CD14-positive monocyte (primary cell): ENCODE measurements at regions not wholly inside any gene's neighbourhood (a gene's known extent, or its start where the extent isn't known, plus 50 kb on each side); places are given as distances from the start of the nearest gene placed in this dataset.

Experiments used
- DNase-seq, 3 donors: peaks; one replicate each; pipeline ENCODE4 v3.0.0-alpha.2; 2011 to 2022
- H2AFZ ChIP-seq: 2 replicates; pipeline ENCODE4 v1.6.0; 2012; ENCODE audit warnings: mild to moderate bottlenecking, low read depth, low read length, inconsistent platforms; ENCODE audit not compliant: insufficient read depth, poor library complexity, severe bottlenecking
- H3K27ac ChIP-seq, 2 donors: 1 replicate in 1 of 2; 2 replicates in 1 of 2; pipeline ENCODE4 v1.5.1; 2012 to 2013; ENCODE audit warnings: low read length in 2 of 2, control low read depth in 1 of 2, inconsistent platforms in 1 of 2, low read depth in 1 of 2, mild to moderate bottlenecking in 1 of 2
- H3K27me3 ChIP-seq, 2 donors: one replicate each; pipeline versions ENCODE4 v1.6.0 to v1.6.1; 2011 to 2013; ENCODE audit warnings: low read length in 2 of 2; ENCODE audit not compliant: control insufficient read depth in 2 of 2, insufficient read depth in 2 of 2
- H3K36me3 ChIP-seq, 2 donors: replicated peaks in 1 of 2; 1 replicate in 1 of 2; 2 replicates in 1 of 2; pipeline versions ENCODE4 v1.5.1 to v1.6.1; 2012 to 2013; ENCODE audit warnings: low read length in 2 of 2, control low read depth in 1 of 2, inconsistent platforms in 1 of 2, mild to moderate bottlenecking in 1 of 2; ENCODE audit not compliant: insufficient read depth in 2 of 2, control insufficient read depth in 1 of 2
- H3K4me1 ChIP-seq, 2 donors: 1 replicate in 1 of 2; 2 replicates in 1 of 2; pipeline versions ENCODE4 v1.5.1 to v1.6.1; 2012 to 2013; ENCODE audit warnings: low read length in 2 of 2, control low read depth in 1 of 2, inconsistent platforms in 1 of 2, mild to moderate bottlenecking in 1 of 2, moderate library complexity in 1 of 2; ENCODE audit not compliant: insufficient read depth in 2 of 2, control insufficient read depth in 1 of 2
- H3K4me2 ChIP-seq: replicated peaks from 2 replicates; pipeline ENCODE3; 2012; ENCODE audit warnings: low read length, moderate library complexity, mild to moderate bottlenecking; ENCODE audit not compliant: poor library complexity, severe bottlenecking; ENCODE audit errors: extremely low read depth
- H3K4me3 ChIP-seq, 3 experiments: fragments of 200-600 bp in 1 of 3; sonication (generic) in 1 of 3; replicated peaks in 1 of 3; 1 replicate in 2 of 3; 2 replicates in 1 of 3; pipeline ENCODE4 v1.5.1; 2011 to 2013; ENCODE audit warnings: low read length in 3 of 3, mild to moderate bottlenecking in 3 of 3, control low read depth in 2 of 3, low read depth in 2 of 3, inconsistent platforms in 1 of 3, moderate library complexity in 1 of 3
- H3K79me2 ChIP-seq: 2 replicates; pipeline ENCODE4 v1.6.0; 2012; ENCODE audit warnings: mild to moderate bottlenecking, control low read depth, inconsistent platforms, low read length, moderate library complexity; ENCODE audit not compliant: insufficient read depth
- H3K9ac ChIP-seq: 2 replicates; pipeline ENCODE4 v1.6.0; 2017; ENCODE audit warnings: low read length, mild to moderate bottlenecking; ENCODE audit not compliant: insufficient read depth, poor library complexity, severe bottlenecking
- H3K9me3 ChIP-seq, 2 donors: replicated peaks in 1 of 2; 1 replicate in 1 of 2; 2 replicates in 1 of 2; pipeline versions ENCODE4 v1.5.1 to v1.6.1; 2012 to 2013; ENCODE audit warnings: low read length in 2 of 2, control low read depth in 1 of 2; ENCODE audit not compliant: control insufficient read depth in 1 of 2, insufficient read depth in 1 of 2
- H4K20me1 ChIP-seq: 2 replicates; pipeline ENCODE4 v1.6.0; 2012; ENCODE audit warnings: mild to moderate bottlenecking, low read length, control low read depth, moderate library complexity; ENCODE audit not compliant: insufficient read depth
- H3K27ac Mint-ChIP-seq, 7 donors: one replicate each; pipeline ENCODE4 v1.8.0; 2020; ENCODE audit warnings: mild to moderate bottlenecking in 7 of 7, mixed read lengths in 7 of 7, moderate library complexity in 6 of 7, inconsistent platforms in 2 of 7
- H3K27me3 Mint-ChIP-seq, 3 donors: one replicate each; pipeline ENCODE4 v1.8.0; 2021 to 2022; ENCODE audit warnings: low read depth in 3 of 3, mild to moderate bottlenecking in 3 of 3, mixed read lengths in 3 of 3, moderate library complexity in 3 of 3, inconsistent platforms in 1 of 3
- H3K36me3 Mint-ChIP-seq, 2 donors: one replicate each; pipeline ENCODE4 v1.8.0; 2020; ENCODE audit warnings: mixed read lengths in 2 of 2, inconsistent platforms in 1 of 2, mild to moderate bottlenecking in 1 of 2
- H3K4me1 Mint-ChIP-seq: one replicate; pipeline ENCODE4 v1.8.0; 2020; ENCODE audit warnings: mild to moderate bottlenecking, mixed read lengths
- H3K4me3 Mint-ChIP-seq, 2 donors: one replicate each; pipeline ENCODE4 v1.8.0; 2020; ENCODE audit warnings: mild to moderate bottlenecking in 2 of 2, mixed read lengths in 2 of 2, moderate library complexity in 1 of 2
- H3K9me3 Mint-ChIP-seq, 7 donors: one replicate each; pipeline ENCODE4 v1.8.0; 2020 to 2022; ENCODE audit warnings: mixed read lengths in 7 of 7, mild to moderate bottlenecking in 6 of 7, moderate library complexity in 6 of 7, inconsistent platforms in 2 of 7
- whole genome bisulfite sequencing: methylation state at CpG from one replicate; pipeline ENCODE4 v1.1.5; 2013; ENCODE audit warnings: missing lambda C conversion rate; ENCODE audit not compliant: insufficient coverage; 5-methylcytosine and 5-hydroxymethylcytosine counted together
- intact Hi-C, 2 donors: fragments of 100-400 bp; cut with micrococcal nuclease; formaldehyde crosslinking; loops; one replicate each; pipeline versions ENCODE4 v1.15.0 to v1.15.1; 2023
- TF ChIP-seq, protein P1 (sequence below): fragments of 200-600 bp; IDR thresholded peaks from one replicate; pipeline ENCODE4 v1.8.0; 2022; ENCODE audit warnings: antibody characterized with exemption, mild to moderate bottlenecking

- H3K4me3 ChIP-seq, result no peak overlapping the region
- H3K27ac Mint-ChIP-seq, result no peak overlapping the region
Measured at GRCh38 chr15:93428150-93428549, 339.1 kb upstream of the RGMA start.

GRCh38 chr15:93424131-93424530, 335.1 kb upstream of the RGMA start:
- 87% methylated on average over 7 of the region's 9 CpGs for WGBS
- no peak overlapping the region for H3K4me3 Mint-ChIP-seq
- Histone ChIP-seq H3K36me3 (no peaks in the 10 kb centered on the region), H3K27me3 (no peaks in the 10 kb centered on the region), H3K4me3 (no peak overlapping the region), H3K27ac (no peak overlapping the region), H3K79me2 (no peaks in the 10 kb centered on the region), H3K9me3 (no peaks in the 10 kb centered on the region), H4K20me1 (no peaks in the 10 kb centered on the region), H3K9ac (no peak overlapping the region), H2AFZ (no peak overlapping the region), H3K4me1 (no peaks in the 10 kb centered on the region), H3K4me2 (no peak overlapping the region)
- H3K9me3 Mint-ChIP-seq, result peaks cover 0 to 9% (median 2%) of the 10 kb centered on the region in 7 donors
- TF ChIP-seq, protein P1, sequence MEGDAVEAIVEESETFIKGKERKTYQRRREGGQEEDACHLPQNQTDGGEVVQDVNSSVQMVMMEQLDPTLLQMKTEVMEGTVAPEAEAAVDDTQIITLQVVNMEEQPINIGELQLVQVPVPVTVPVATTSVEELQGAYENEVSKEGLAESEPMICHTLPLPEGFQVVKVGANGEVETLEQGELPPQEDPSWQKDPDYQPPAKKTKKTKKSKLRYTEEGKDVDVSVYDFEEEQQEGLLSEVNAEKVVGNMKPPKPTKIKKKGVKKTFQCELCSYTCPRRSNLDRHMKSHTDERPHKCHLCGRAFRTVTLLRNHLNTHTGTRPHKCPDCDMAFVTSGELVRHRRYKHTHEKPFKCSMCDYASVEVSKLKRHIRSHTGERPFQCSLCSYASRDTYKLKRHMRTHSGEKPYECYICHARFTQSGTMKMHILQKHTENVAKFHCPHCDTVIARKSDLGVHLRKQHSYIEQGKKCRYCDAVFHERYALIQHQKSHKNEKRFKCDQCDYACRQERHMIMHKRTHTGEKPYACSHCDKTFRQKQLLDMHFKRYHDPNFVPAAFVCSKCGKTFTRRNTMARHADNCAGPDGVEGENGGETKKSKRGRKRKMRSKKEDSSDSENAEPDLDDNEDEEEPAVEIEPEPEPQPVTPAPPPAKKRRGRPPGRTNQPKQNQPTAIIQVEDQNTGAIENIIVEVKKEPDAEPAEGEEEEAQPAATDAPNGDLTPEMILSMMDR, result no peak
- no peak overlapping the region for H3K27ac Mint-ChIP-seq
- no peak for DNase-seq
- intact Hi-C loops, result no loop called here
- peaks cover 0 to 15% (median 4%) of the 10 kb centered on the region in 3 donors for H3K27me3 Mint-ChIP-seq
- peaks cover 5% of the 10 kb centered on the region for H3K4me1 Mint-ChIP-seq
- H3K36me3 Mint-ChIP-seq, result no peaks in the 10 kb centered on the region

More at GRCh38 chr15:93428150-93428549, 339.1 kb upstream of the RGMA start:
- intact Hi-C loops, result no loop called here
- TF ChIP-seq, protein P1, result no peak
- no peaks in the 10 kb centered on the region for H3K36me3 ChIP-seq
- no peak overlapping the region for H2AFZ ChIP-seq
- no peaks in the 10 kb centered on the region for H3K27me3 ChIP-seq
- H3K4me1 ChIP-seq, result no peaks in the 10 kb centered on the region
- H3K27ac ChIP-seq, result no peak overlapping the region
- H4K20me1 ChIP-seq, result no peaks in the 10 kb centered on the region
- H3K9ac ChIP-seq, result no peak overlapping the region
- Mint-ChIP-seq H3K4me1 (peaks cover 5% of the 10 kb centered on the region), H3K36me3 (no peaks in the 10 kb centered on the region), H3K9me3 (peaks cover 0 to 9% (median 3%) of the 10 kb centered on the region in 7 donors), H3K4me3 (no peak overlapping the region), H3K27me3 (peaks cover 0 to 9% (median 2%) of the 10 kb centered on the region in 3 donors)
- peaks cover 0 to 5% of the 10 kb centered on the region in 2 donors for H3K9me3 ChIP-seq
- WGBS, result 48% methylated on average over 3 of the region's 3 CpGs
- H3K79me2 ChIP-seq, result no peaks in the 10 kb centered on the region
- DNase-seq, result no peak
- H3K4me2 ChIP-seq, result no peak overlapping the region
